ENCODE measurements at regions not wholly inside any gene's neighbourhood (a gene's known extent, or its start where the extent isn't known, plus 50 kb on each side); places are given as distances from the start of the nearest gene placed in this dataset.

GRCh38 chr3:94513600-94513999 is 450.7 kb downstream of the NSUN3 start:
- no peak for DNase-seq (ENCODE audit: low read depth)

GRCh38 chr3:94515983-94516382 is 453.1 kb downstream of the NSUN3 start:
- DNase-seq (ENCODE audit: low read depth): no peak

- DNase-seq (ENCODE audit: low read depth): no peak
Measured at GRCh38 chr3:94520364-94520763, 457.5 kb downstream of the NSUN3 start.

- DNase-seq (ENCODE audit: low read depth): no peak
Measured at GRCh38 chr3:94522488-94522887, 459.6 kb downstream of the NSUN3 start.

GRCh38 chr3:94524102-94524919 is 461.4 kb downstream of the NSUN3 start:
- no peak for DNase-seq (ENCODE audit: low read depth)

- no peak for DNase-seq (ENCODE audit: low read depth)
Measured at GRCh38 chr3:94525043-94525442, 462.2 kb downstream of the NSUN3 start.

GRCh38 chr3:94529816-94530215 is 467.0 kb downstream of the NSUN3 start:
- no peak for DNase-seq (ENCODE audit: low read depth)

- no peak for DNase-seq (ENCODE audit: low read depth)
Measured at GRCh38 chr3:94532951-94533350, 470.1 kb downstream of the NSUN3 start.

GRCh38 chr3:94539937-94540336 is 477.1 kb downstream of the NSUN3 start:
- DNase-seq (ENCODE audit: low read depth): no peak

GRCh38 chr3:94543161-94543560 is 480.3 kb downstream of the NSUN3 start:
- no peak for DNase-seq (ENCODE audit: low read depth)

GRCh38 chr3:94544131-94544789 is 481.4 kb downstream of the NSUN3 start:
- DNase-seq (ENCODE audit: low read depth): no peak

GRCh38 chr3:94548581-94549316 is 485.9 kb downstream of the NSUN3 start:
- no peak for DNase-seq (ENCODE audit: low read depth)

- DNase-seq (ENCODE audit: low read depth): no peak
Measured at GRCh38 chr3:94561094-94561493, 498.2 kb downstream of the NSUN3 start.

- no peak for DNase-seq (ENCODE audit: low read depth)
Measured at GRCh38 chr3:94564247-94564646, 501.4 kb downstream of the NSUN3 start.

GRCh38 chr3:94568041-94568440 is 505.2 kb downstream of the NSUN3 start:
- DNase-seq (ENCODE audit: low read depth): no peak

- DNase-seq (ENCODE audit: low read depth): no peak
Measured at GRCh38 chr3:94573337-94573736, 510.5 kb downstream of the NSUN3 start.

GRCh38 chr3:94587291-94587690 is 524.4 kb downstream of the NSUN3 start:
- no peak for DNase-seq (ENCODE audit: low read depth)

GRCh38 chr3:94593526-94594150 is 530.8 kb downstream of the NSUN3 start:
- DNase-seq (ENCODE audit: low read depth): no peak

- DNase-seq (ENCODE audit: low read depth): no peak
Measured at GRCh38 chr3:94596141-94596540, 533.3 kb downstream of the NSUN3 start.

- DNase-seq (ENCODE audit: low read depth): no peak
Measured at GRCh38 chr3:94596887-94597566, 534.2 kb downstream of the NSUN3 start.

- no peak for DNase-seq (ENCODE audit: low read depth)
Measured at GRCh38 chr3:94607778-94608177, 544.9 kb downstream of the NSUN3 start.

GRCh38 chr3:94609908-94610307 is 547.0 kb downstream of the NSUN3 start:
- DNase-seq (ENCODE audit: low read depth): no peak

All from stimulated activated CD8-positive, alpha-beta memory T cell treated with anti-CD3 and anti-CD28 coated beads, Interleukin-7, amount 100 ng/mL, for 24 hours (primary cell).